Fibroblast of skin of left quadriceps (primary cell): ENCODE measurements at regions not wholly inside any gene's neighbourhood (a gene's known extent, or its start where the extent isn't known, plus 50 kb on each side); places are given as distances from the start of the nearest gene placed in this dataset.
"Not testable (repeated sequence)": the region's sequence is repeated elsewhere in the genome, so short reads cannot be mapped to it uniquely, and the experiment has no call there.

Experiments
- DNase-seq, 2 experiments: peaks; one replicate each; pipeline ENCODE4 v3.0.0-alpha.2; 2013; ENCODE audit warnings: low read depth in 2 of 2

DNA sequence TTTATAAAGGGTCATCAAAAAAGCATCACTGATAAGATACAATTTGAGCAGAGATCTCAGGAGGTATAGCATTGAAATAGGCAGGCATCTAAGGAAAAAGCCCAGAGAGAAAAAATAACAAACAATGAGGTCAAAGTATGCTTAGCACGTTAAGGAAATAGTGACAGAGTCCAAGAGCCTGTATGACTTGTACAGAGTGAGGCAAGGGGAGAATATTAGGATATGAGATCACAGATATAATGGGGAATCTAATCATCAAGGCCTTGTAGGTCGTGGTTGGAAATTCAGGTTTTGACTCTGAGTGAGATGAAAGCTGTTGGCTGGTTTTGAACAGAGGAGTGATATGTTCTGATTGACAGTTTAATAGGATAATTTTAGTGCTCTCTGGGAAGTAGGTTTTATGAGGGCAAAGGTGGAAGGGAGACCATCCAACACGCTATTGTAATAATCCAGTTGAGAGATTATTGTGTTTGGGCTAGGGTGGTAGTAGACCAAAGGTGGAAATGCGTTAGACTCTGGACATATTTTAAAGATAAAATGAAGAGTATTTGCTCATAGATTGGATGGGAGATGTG is 644.6 kb upstream of the TMPRSS15 start:
- DNase-seq: no peak

DNA sequence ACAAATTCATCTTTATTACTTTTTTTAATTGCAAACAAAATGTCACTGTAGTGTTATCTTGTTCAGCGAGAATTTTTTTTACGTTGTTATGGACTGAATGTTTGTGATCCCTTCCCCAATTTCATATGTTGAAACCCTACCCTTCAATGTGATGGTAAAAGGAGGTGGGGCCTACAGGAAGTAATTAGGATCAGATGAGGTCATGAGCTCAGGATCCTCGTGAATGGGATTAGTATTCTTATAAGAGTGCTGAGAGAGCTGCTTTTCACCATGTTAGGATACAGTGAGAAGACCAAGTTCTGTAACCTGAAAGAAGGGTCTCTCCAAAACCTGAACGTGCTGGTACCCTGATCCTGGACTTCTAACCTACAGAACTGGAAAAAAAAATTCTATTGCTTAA is 646.0 kb upstream of the TMPRSS15 start:
- no peak for DNase-seq

- DNase-seq: no peak
These were observed 661.6 kb upstream of the TMPRSS15 start for GRCh38 chr21:19065164-19065563.

- no peak for DNase-seq
These were observed 672.4 kb upstream of the TMPRSS15 start for GRCh38 chr21:19076031-19076430.

DNA sequence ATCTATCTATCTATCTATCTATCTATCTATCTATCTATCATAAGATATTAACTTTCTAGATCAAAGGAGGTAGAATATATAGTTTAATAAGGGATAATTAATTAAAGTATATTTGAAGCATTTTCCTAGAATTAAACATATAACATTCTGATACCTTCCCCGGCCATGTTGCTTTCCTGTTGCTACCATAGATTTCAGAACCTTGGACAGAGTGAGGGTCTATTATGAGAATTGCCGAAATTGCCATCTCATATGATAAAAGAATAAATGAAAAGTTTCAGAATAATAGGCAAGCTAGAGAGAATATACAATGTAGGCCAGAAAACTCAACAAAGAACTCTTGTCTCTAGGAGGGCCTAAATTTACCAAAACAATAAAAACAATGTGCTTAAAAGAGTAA is 706.1 kb upstream of the TMPRSS15 start:
- no peak for DNase-seq

- DNase-seq: not testable (repeated sequence)
These were observed 715.7 kb upstream of the TMPRSS15 start for GRCh38 chr21:19119259-19119658.

- no peak for DNase-seq
These were observed 717.0 kb upstream of the TMPRSS15 start for GRCh38 chr21:19120591-19120990.

- DNase-seq: no peak
These were observed 718.8 kb upstream of the TMPRSS15 start for GRCh38 chr21:19122356-19122755.

DNA sequence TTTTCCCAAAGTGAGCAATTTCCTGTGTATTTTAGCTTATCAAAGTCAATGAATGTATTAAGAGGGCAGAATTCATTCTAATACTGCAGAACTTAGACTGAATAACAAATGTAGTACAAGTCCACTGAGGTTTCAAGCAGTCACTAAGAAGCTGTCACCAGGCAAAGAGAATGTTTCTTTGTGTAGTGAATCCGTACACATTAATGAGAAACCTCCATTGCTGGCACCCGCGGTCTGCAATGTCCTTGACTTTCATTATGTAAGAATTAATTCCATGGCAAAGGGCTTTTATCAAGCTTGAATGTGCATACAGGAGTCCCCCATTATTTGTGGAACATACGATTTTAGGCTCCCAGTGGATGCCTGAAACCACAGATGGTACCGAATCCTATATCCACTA is 719.5 kb upstream of the TMPRSS15 start:
- DNase-seq: no peak

- DNase-seq: no peak
These were observed 719.9 kb upstream of the TMPRSS15 start for GRCh38 chr21:19123525-19123924.

DNA sequence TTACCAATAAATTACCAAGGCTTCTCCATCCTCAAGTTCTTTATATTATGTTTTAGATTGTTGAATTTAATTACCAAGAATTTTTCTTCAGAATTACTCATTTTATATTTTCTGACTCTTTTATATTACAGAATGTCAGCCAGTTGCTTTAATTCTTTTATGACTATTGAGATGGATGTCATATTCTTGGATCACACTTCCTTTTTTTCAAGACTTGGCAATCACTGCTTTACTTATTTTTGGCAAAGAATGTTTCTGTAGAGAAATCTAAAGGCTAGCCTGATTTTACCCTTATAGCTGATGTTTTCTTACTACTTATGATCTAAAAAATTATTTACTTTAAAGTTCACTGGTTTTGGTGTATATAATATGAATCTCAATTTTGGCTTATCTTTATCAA is 721.1 kb upstream of the TMPRSS15 start:
- DNase-seq: no peak

DNA sequence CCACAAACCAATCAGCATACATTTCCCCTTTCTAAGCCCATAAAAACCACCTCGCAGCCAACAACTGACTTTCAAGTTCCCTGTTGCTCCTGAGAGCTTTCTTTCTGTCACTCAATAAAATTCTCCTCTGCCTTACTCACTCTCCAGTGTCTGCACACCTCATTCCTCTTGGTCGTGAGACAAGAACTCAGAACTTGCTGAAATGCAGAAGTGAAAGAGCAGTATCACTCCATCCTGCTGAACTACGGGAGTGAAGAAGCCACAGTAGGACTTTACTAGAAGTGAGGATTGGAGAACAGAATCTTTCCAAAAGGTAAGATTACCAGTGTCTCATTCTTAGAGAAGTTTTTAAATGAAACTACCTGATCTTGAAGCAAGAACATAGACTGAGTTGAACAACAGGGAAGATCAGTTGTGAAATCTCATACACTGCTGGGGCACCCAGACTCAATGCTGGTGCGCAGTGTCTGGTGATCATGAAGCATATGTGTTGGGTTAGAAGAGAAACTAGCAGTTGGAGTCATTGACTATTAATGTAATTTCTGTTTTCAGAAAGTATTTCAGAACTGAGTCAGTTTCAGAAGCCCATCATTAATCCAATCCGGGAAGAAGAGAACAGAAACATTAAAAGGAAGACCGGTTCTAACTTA is 726.9 kb upstream of the TMPRSS15 start:
- no peak for DNase-seq

- no peak for DNase-seq
These were observed 737.9 kb upstream of the TMPRSS15 start for GRCh38 chr21:19141511-19141910.

- DNase-seq: no peak
These were observed 742.2 kb upstream of the TMPRSS15 start for GRCh38 chr21:19145682-19146293.

DNA sequence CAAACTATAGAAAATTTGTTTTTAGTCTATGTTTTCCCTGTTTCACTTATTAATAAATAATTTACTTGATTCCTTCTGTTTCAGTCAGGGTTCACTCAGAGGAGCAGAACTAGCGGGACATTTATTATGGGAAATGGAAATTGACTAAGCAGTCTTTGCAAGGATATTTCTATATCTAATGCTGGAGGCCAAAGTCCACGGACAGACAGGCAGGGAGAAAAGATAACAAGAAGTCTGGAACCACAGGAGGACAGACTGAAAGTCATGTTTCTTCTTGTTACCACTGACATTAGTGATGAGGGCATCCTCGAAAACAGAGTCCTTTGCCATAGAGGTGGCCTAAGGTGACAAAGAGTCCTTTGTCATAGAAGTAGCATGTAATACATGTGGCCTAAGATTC is 744.5 kb upstream of the TMPRSS15 start:
- no peak for DNase-seq

- no peak for DNase-seq
These were observed 768.0 kb upstream of the TMPRSS15 start for GRCh38 chr21:19171585-19171984.

GRCh38 chr21:19181604-19182140 is 778.1 kb upstream of the TMPRSS15 start:
- DNase-seq: no peak

- DNase-seq: no peak
These were observed 794.4 kb upstream of the TMPRSS15 start for GRCh38 chr21:19197950-19198349.

DNA sequence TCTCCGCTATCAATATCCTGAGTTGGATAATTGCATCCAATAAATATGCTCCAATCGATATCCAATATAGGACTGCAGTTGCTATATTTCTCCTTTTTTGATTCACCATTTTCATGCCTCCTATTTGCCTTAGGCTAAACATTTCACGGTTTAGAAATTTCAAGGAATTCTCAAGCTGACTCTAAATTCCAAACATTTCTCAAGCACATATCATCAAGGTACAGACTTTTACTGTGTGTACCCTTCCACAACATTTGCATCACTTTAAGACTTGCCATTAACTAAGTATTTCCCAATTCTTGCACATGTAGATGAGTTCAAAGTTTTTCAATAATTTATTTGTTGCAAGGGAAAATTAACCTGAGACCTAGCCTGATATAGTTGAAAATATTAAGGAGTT is 795.2 kb upstream of the TMPRSS15 start:
- DNase-seq: no peak

- no peak for DNase-seq
These were observed 814.6 kb upstream of the TMPRSS15 start for GRCh38 chr21:19218163-19218562.

- no peak for DNase-seq
These were observed 820.5 kb upstream of the TMPRSS15 start for GRCh38 chr21:19224090-19224489.

GRCh38 chr21:19228226-19228625 is 824.6 kb upstream of the TMPRSS15 start:
- DNase-seq: no peak

GRCh38 chr21:19233841-19234240 is 830.3 kb upstream of the TMPRSS15 start:
- not testable (repeated sequence) for DNase-seq
